ENCODE measurements at regions not wholly inside any gene's neighbourhood (a gene's known extent, or its start where the extent isn't known, plus 50 kb on each side); places are given as distances from the start of the nearest gene placed in this dataset.

DNA sequence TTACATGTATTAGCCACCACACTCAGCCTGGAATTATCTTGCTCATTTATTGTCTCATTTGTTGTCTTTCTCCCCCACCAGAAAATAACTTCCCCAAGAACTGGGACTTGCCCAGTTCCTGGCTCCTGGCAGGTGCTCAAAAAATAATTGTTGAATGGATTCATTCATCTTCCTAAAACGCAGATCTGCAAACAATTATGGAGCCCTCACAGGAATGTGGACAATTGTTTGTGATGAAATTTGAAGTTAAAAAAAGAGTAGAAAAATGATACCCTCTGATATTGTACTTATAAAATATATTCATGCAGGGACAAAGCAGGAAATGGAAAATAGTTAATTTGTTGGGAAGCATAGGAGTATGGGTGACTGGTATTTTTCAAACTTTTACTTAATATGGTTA is 60.7 kb upstream of the MAP1LC3B2 start:
- DNase-seq = no peak

DNA sequence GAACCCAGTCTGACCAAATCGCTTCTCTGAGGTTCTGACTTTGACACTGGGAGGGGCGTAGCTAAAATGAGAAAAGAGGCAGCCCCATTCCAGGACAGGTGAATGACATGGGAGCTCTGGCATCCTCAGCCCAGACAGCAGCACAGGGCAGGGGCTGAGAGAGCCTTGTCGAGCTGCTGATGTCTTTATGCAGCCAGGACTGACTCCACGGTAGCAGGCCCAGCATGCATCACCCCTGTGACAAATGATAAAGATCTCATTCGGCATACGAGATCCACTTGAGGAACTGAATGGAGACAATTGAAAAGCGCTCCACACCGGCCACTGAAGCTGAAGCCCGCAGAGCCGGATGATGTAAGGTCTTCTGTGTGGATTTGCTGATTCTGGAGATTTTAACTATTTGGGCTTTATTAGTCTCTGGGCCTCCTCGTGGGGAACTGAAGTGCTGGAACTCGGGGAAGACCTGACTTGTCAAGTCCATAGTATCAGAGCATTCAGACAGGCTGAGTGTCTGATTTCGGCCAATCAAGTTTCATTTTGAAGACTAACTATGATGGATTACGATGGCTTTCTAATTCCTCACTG is 56.9 kb upstream of the MAP1LC3B2 start:
- no peak for DNase-seq

DNA sequence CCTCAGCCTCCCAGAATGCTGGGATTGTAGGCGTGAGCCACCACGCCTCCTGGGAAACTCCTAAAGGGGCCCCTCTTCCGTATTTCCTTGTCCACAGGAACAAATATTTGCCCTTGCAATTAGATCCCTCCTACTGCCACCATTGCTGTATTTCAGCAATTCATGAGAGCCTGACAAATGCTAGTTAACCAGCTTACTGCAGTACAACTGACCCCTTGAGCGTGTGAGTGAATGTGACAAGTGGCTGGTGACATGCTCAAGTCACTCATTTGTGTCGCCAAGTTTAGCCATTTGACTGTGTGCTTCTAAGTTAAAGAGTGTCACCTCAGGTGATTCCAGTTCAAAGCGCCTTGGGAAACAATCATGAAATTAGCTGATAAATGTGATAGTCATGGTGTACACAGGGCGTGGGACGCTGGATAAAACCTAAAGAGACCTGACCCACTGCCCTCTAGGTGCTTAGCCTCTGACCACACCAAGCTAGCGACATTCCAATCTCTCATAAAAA is 56.1 kb upstream of the MAP1LC3B2 start:
- no peak for DNase-seq

DNA sequence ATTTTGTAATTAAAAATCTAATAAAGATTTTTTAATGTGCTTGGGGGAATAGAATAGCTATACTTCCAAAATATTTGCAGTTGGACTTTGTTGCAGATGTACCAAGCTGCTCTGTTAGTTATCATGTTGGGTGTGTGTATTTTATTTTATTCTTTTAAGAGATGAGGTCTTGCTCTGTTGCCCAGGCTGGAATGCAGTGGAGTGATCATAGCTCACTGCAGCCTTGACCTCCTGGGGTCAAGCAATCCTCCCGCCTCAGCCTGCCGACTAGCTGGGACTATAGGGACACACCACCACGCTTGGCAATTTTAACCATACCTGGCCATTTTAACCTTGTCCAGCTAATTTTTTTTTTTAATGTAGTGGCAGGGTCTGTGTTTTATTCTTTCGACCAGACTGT is 54.7 kb upstream of the MAP1LC3B2 start:
- no peak for DNase-seq

DNA sequence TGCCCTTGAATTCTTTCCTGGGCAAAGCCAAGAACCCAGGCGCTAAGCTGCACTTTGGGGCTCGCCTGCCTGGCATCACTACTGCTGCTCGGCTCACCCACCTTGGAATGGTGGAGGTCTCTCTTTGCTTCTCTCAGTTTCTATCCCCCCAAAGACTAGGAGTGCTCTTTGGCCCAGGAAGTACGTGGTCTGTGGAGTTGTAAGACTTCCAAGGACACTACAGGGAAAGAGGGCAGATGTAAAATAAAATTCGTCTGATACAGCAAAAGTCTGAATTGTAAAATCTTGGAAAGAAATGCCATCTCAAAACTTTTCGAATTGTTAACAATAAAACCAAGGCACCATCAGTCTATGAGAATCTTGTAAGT is 52.5 kb upstream of the MAP1LC3B2 start:
- no peak for DNase-seq

DNA sequence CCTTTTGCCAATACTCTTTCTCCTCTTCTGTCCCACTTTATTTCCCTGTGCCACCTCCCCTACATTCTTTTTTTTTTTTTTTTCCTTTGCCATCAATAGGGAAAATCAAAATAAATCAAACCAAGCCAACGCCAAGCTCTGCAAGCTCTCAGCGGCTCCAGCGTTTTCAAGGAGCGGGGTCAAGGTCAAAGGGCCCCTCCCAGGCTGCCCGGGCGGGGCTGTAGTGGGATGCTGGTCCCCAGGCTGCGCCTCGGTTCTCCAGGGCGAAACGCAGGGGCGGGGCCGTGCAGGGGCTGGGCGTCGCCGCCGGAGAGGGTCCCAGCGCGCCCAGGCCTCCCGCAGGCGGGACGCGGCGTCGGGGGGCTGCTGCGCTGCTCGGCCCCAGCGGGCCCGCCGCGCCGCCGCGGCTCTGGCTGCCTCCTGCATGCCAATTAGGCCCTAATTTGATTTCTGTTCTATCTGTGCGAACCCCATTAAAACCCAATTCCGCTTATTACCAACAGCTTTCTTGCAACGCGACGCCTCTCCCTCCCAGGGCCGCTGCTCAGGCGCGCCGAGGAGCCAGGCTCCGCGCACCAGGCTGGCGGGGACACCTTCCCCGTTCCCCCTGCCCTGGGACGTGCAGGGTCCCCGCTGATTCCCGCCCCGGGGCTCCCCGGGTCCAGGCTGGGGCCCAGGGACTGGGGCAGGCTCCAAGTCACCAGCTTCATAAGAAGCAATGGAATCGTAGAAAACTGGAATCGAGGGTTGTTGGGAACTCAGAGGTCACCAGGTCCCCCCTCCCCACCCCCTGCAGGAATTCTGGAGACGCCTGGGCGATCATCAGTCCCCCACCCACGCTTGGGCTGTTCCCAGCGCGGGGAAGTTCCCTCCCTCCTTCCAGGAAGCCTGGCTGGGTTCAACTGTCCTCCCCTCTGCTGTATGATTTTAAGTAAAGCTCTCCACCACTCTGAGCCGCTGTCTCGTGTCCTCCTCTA is 50.7 kb upstream of the MAP1LC3B2 start:
- DNase-seq = peak; percentile 3
